ENCODE measurements at regions not wholly inside any gene's neighbourhood (a gene's known extent, or its start where the extent isn't known, plus 50 kb on each side); places are given as distances from the start of the nearest gene placed in this dataset.
"Not testable (repeated sequence)": the region's sequence is repeated elsewhere in the genome, so short reads cannot be mapped to it uniquely, and the experiment has no call there.

GRCh38 chr6:37580176-37580955, 80.7 kb upstream of the CCDC167 start:
- DNase-seq = no peak

GRCh38 chr6:37579444-37580067, 79.9 kb upstream of the CCDC167 start:
- no peak for DNase-seq

- no peak for DNase-seq
Measured at GRCh38 chr6:37578104-37578503, 78.4 kb upstream of the CCDC167 start.

- DNase-seq = peak; percentile 94
Measured at GRCh38 chr6:37576336-37576737, 76.6 kb upstream of the CCDC167 start.

- DNase-seq = no peak
Measured at GRCh38 chr6:37575221-37575620, 75.5 kb upstream of the CCDC167 start.

GRCh38 chr6:37572334-37572733, 72.6 kb upstream of the CCDC167 start:
- no peak for DNase-seq

GRCh38 chr6:37570482-37571133, 70.9 kb upstream of the CCDC167 start:
- no peak for DNase-seq

- DNase-seq = no peak
Measured at GRCh38 chr6:37569743-37570481, 70.2 kb upstream of the CCDC167 start.

GRCh38 chr6:37569317-37569716, 69.6 kb upstream of the CCDC167 start:
- DNase-seq = no peak

GRCh38 chr6:37566950-37567349, 67.3 kb upstream of the CCDC167 start:
- DNase-seq = no peak

GRCh38 chr6:37566111-37566949, 66.6 kb upstream of the CCDC167 start:
- peak; percentile 81 for DNase-seq

GRCh38 chr6:37565267-37566110, 65.8 kb upstream of the CCDC167 start:
- DNase-seq = no peak

- DNase-seq = not testable (repeated sequence)
Measured at GRCh38 chr6:37562926-37563288, 63.2 kb upstream of the CCDC167 start.

GRCh38 chr6:37561361-37561760, 61.7 kb upstream of the CCDC167 start:
- no peak for DNase-seq

GRCh38 chr6:37560737-37561103, 61.0 kb upstream of the CCDC167 start:
- DNase-seq = no peak

- DNase-seq = no peak
Measured at GRCh38 chr6:37559501-37559900, 59.8 kb upstream of the CCDC167 start.

GRCh38 chr6:37559050-37559449, 59.4 kb upstream of the CCDC167 start:
- DNase-seq = no peak

- no peak for DNase-seq
Measured at GRCh38 chr6:37558646-37559045, 59.0 kb upstream of the CCDC167 start.

GRCh38 chr6:37558168-37558567, 58.5 kb upstream of the CCDC167 start:
- DNase-seq = no peak

- DNase-seq = no peak
Measured at GRCh38 chr6:37557645-37558114, 58.0 kb upstream of the CCDC167 start.

GRCh38 chr6:37556881-37557644, 57.4 kb upstream of the CCDC167 start:
- DNase-seq = no peak

All from 8988T (cell line).